ENCODE measurements at regions not wholly inside any gene's neighbourhood (a gene's known extent, or its start where the extent isn't known, plus 50 kb on each side); places are given as distances from the start of the nearest gene placed in this dataset.

- DNase-seq (ENCODE audit: low read depth): no peak
- no peak overlapping the region for H3K4me3 ChIP-seq (ENCODE audit: low read depth, low read length)
- no peak for TF ChIP-seq POLR2A (IDR thresholded peaks at IDR 0.05; ENCODE audit: extremely low read depth, insufficient read length)
- TF ChIP-seq CTCF (IDR thresholded peaks at IDR 0.05; ENCODE audit: low read depth, low read length): no peak
- no peak for TF ChIP-seq MAX (IDR thresholded peaks at IDR 0.05; ENCODE audit: low read depth, low read length)
- TF ChIP-seq MYC (IDR thresholded peaks at IDR 0.05; ENCODE audit: low read depth, low read length): no peak
Measured at GRCh38 chr11:98952107-98952506, 68.6 kb upstream of the CNTN5 start.

- H3K4me3 ChIP-seq (ENCODE audit: low read depth, low read length): no peak overlapping the region
- DNase-seq (ENCODE audit: low read depth): no peak
- TF ChIP-seq MYC (IDR thresholded peaks at IDR 0.05; ENCODE audit: low read depth, low read length) (no peak), MAX (IDR thresholded peaks at IDR 0.05; ENCODE audit: low read depth, low read length) (no peak), POLR2A (IDR thresholded peaks at IDR 0.05; ENCODE audit: extremely low read depth, insufficient read length) (no peak), CTCF (IDR thresholded peaks at IDR 0.05; ENCODE audit: low read depth, low read length) (no peak)
Measured at GRCh38 chr11:98955551-98955950, 65.2 kb upstream of the CNTN5 start.

- TF ChIP-seq MYC (IDR thresholded peaks at IDR 0.05; ENCODE audit: low read depth, low read length): no peak
- TF ChIP-seq CTCF (IDR thresholded peaks at IDR 0.05; ENCODE audit: low read depth, low read length): no peak
- TF ChIP-seq MAX (IDR thresholded peaks at IDR 0.05; ENCODE audit: low read depth, low read length): no peak
- TF ChIP-seq POLR2A (IDR thresholded peaks at IDR 0.05; ENCODE audit: extremely low read depth, insufficient read length): no peak
- no peak for DNase-seq (ENCODE audit: low read depth)
- no peak overlapping the region for H3K4me3 ChIP-seq (ENCODE audit: low read depth, low read length)
Measured at GRCh38 chr11:98964146-98964545, 56.6 kb upstream of the CNTN5 start.

GRCh38 chr11:98965358-98965757 lies 55.4 kb upstream of the CNTN5 start:
- DNase-seq (ENCODE audit: low read depth): no peak
- H3K4me3 ChIP-seq (ENCODE audit: low read depth, low read length): no peak overlapping the region
- TF ChIP-seq MYC (IDR thresholded peaks at IDR 0.05; ENCODE audit: low read depth, low read length): no peak
- no peak for TF ChIP-seq CTCF (IDR thresholded peaks at IDR 0.05; ENCODE audit: low read depth, low read length)
- TF ChIP-seq MAX (IDR thresholded peaks at IDR 0.05; ENCODE audit: low read depth, low read length): no peak
- no peak for TF ChIP-seq POLR2A (IDR thresholded peaks at IDR 0.05; ENCODE audit: extremely low read depth, insufficient read length)

- no peak overlapping the region for H3K4me3 ChIP-seq (ENCODE audit: low read depth, low read length)
- TF ChIP-seq POLR2A (IDR thresholded peaks at IDR 0.05; ENCODE audit: extremely low read depth, insufficient read length): no peak
- TF ChIP-seq CTCF (IDR thresholded peaks at IDR 0.05; ENCODE audit: low read depth, low read length): no peak
- no peak for TF ChIP-seq MYC (IDR thresholded peaks at IDR 0.05; ENCODE audit: low read depth, low read length)
- TF ChIP-seq MAX (IDR thresholded peaks at IDR 0.05; ENCODE audit: low read depth, low read length): no peak
- DNase-seq (ENCODE audit: low read depth): no peak
Measured at GRCh38 chr11:98965775-98966174, 55.0 kb upstream of the CNTN5 start.

GRCh38 chr11:98967005-98967404 lies 53.7 kb upstream of the CNTN5 start:
- DNase-seq (ENCODE audit: low read depth): no peak
- TF ChIP-seq POLR2A (IDR thresholded peaks at IDR 0.05; ENCODE audit: extremely low read depth, insufficient read length) (no peak), MYC (IDR thresholded peaks at IDR 0.05; ENCODE audit: low read depth, low read length) (no peak), MAX (IDR thresholded peaks at IDR 0.05; ENCODE audit: low read depth, low read length) (no peak), CTCF (IDR thresholded peaks at IDR 0.05; ENCODE audit: low read depth, low read length) (no peak)
- H3K4me3 ChIP-seq (ENCODE audit: low read depth, low read length): no peak overlapping the region

Measured in NB4 (cell line).